ENCODE measurements at regions not wholly inside any gene's neighbourhood (a gene's known extent, or its start where the extent isn't known, plus 50 kb on each side); places are given as distances from the start of the nearest gene placed in this dataset.

GRCh38 chr21:20737227-20737913 is 260.8 kb upstream of the NCAM2 start:
- no peak overlapping the region for H2AFZ ChIP-seq (ENCODE audit: low read depth, low read length)
- H3K4me3 ChIP-seq (ENCODE audit: low read depth in 1 of 2, low read length in 2 of 2): no peak overlapping the region
- no peak overlapping the region for H3K27ac ChIP-seq (ENCODE audit: low read length)
- H3K9me3 ChIP-seq (ENCODE audit: insufficient read depth, low read length, severe bottlenecking): no peaks in the 10 kb centered on the region
- no peaks in the 10 kb centered on the region for H3K36me3 ChIP-seq (ENCODE audit: insufficient read depth, low read length)
- H3K4me1 ChIP-seq (ENCODE audit: insufficient read depth, low read length): no peaks in the 10 kb centered on the region
- no peaks in the 10 kb centered on the region for H3K79me2 ChIP-seq (ENCODE audit: insufficient read depth, low read length)
- DNase-seq (no peak), ATAC-seq (ENCODE audit: insufficient read depth, low read depth) (no peak)
- no peaks in the 10 kb centered on the region for H4K20me1 ChIP-seq (ENCODE audit: insufficient read depth, low read length)
- TF ChIP-seq EZH2 (IDR thresholded peaks at IDR 0.05; ENCODE audit: borderline replicate concordance, low read depth, low read length, severe bottlenecking) (no peak), CTCF (IDR thresholded peaks at IDR 0.05; ENCODE audit: borderline replicate concordance, extremely low read depth, low read length, poor library complexity, severe bottlenecking) (no peak)
- H3K27me3 ChIP-seq (ENCODE audit: insufficient read depth, low read length, poor library complexity): no peaks in the 10 kb centered on the region
- no peak overlapping the region for H3K9ac ChIP-seq (ENCODE audit: low read depth, low read length)
- no peak overlapping the region for H3K4me2 ChIP-seq (ENCODE audit: insufficient read depth, low read length)

- H3K36me3 ChIP-seq (ENCODE audit: insufficient read depth, low read length): no peaks in the 10 kb centered on the region
- DNase-seq: peak; percentile 5
- ATAC-seq (ENCODE audit: insufficient read depth, low read depth): no peak
Observed at GRCh38 chr21:20739421-20739820, 258.8 kb upstream of the NCAM2 start.

DNA sequence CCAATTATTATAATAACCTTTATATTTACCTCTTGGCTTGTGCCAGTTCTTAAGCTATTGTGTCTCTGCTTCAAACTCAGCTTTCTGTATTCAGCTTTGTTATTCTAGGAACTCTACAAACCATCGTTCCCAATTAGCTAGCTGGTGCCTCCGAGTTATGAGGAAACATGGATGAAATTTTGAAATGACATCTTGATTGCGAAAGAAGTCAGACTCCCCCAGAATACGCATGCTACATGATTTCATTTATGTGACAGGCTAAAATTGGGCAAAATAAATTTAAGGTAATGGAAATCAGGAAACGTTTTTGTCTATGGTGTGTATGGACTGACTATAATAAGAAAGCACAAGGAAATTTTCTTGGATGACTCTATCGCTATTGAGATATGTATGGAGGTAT is 256.8 kb upstream of the NCAM2 start:
- H3K4me2 ChIP-seq (ENCODE audit: insufficient read depth, low read length): no peak overlapping the region
- no peaks in the 10 kb centered on the region for H3K36me3 ChIP-seq (ENCODE audit: insufficient read depth, low read length)
- no peaks in the 10 kb centered on the region for H3K79me2 ChIP-seq (ENCODE audit: insufficient read depth, low read length)
- DNase-seq (no peak), ATAC-seq (ENCODE audit: insufficient read depth, low read depth) (no peak)
- no peak for TF ChIP-seq EZH2 (IDR thresholded peaks at IDR 0.05; ENCODE audit: borderline replicate concordance, low read depth, low read length, severe bottlenecking)
- TF ChIP-seq CTCF (IDR thresholded peaks at IDR 0.05; ENCODE audit: borderline replicate concordance, extremely low read depth, low read length, poor library complexity, severe bottlenecking): no peak
- H4K20me1 ChIP-seq (ENCODE audit: insufficient read depth, low read length): no peaks in the 10 kb centered on the region
- no peaks in the 10 kb centered on the region for H3K9me3 ChIP-seq (ENCODE audit: insufficient read depth, low read length, severe bottlenecking)
- H3K9ac ChIP-seq (ENCODE audit: low read depth, low read length): no peak overlapping the region
- H3K27ac ChIP-seq (ENCODE audit: low read length): no peak overlapping the region
- no peak overlapping the region for H3K4me3 ChIP-seq (ENCODE audit: low read depth in 1 of 2, low read length in 2 of 2)
- no peak overlapping the region for H2AFZ ChIP-seq (ENCODE audit: low read depth, low read length)
- H3K27me3 ChIP-seq (ENCODE audit: insufficient read depth, low read length, poor library complexity): no peaks in the 10 kb centered on the region
- no peaks in the 10 kb centered on the region for H3K4me1 ChIP-seq (ENCODE audit: insufficient read depth, low read length)

More at GRCh38 chr21:20739421-20739820, 258.8 kb upstream of the NCAM2 start:
- TF ChIP-seq CTCF (IDR thresholded peaks at IDR 0.05; ENCODE audit: borderline replicate concordance, extremely low read depth, low read length, poor library complexity, severe bottlenecking): peak; percentile 35
- TF ChIP-seq EZH2 (IDR thresholded peaks at IDR 0.05; ENCODE audit: borderline replicate concordance, low read depth, low read length, severe bottlenecking): no peak
- no peaks in the 10 kb centered on the region for H3K9me3 ChIP-seq (ENCODE audit: insufficient read depth, low read length, severe bottlenecking)
- no peaks in the 10 kb centered on the region for H4K20me1 ChIP-seq (ENCODE audit: insufficient read depth, low read length)
- H3K79me2 ChIP-seq (ENCODE audit: insufficient read depth, low read length): no peaks in the 10 kb centered on the region
- no peak overlapping the region for H3K4me3 ChIP-seq (ENCODE audit: low read depth in 1 of 2, low read length in 2 of 2)
- H3K4me2 ChIP-seq (ENCODE audit: insufficient read depth, low read length): no peak overlapping the region
- no peaks in the 10 kb centered on the region for H3K4me1 ChIP-seq (ENCODE audit: insufficient read depth, low read length)
- no peak overlapping the region for H2AFZ ChIP-seq (ENCODE audit: low read depth, low read length)
- no peak overlapping the region for H3K9ac ChIP-seq (ENCODE audit: low read depth, low read length)
- no peak overlapping the region for H3K27ac ChIP-seq (ENCODE audit: low read length)
- H3K27me3 ChIP-seq (ENCODE audit: insufficient read depth, low read length, poor library complexity): no peaks in the 10 kb centered on the region

Data from DND-41 (cell line).